Stimulated activated CD4-positive, alpha-beta T cell treated with anti-CD3 and anti-CD28 coated beads, Interleukin-1b, Interleukin-23, amount 100 ng/mL, for 48 hours (primary cell): ENCODE measurements at regions not wholly inside any gene's neighbourhood (a gene's known extent, or its start where the extent isn't known, plus 50 kb on each side); places are given as distances from the start of the nearest gene placed in this dataset.
A peak's percentile ranks its signal among the peaks of the same experiment; 100 is the strongest.

Experiments used
- DNase-seq: peaks from one replicate; pipeline ENCODE4 v3.0.0-alpha.2; 2020

DNA sequence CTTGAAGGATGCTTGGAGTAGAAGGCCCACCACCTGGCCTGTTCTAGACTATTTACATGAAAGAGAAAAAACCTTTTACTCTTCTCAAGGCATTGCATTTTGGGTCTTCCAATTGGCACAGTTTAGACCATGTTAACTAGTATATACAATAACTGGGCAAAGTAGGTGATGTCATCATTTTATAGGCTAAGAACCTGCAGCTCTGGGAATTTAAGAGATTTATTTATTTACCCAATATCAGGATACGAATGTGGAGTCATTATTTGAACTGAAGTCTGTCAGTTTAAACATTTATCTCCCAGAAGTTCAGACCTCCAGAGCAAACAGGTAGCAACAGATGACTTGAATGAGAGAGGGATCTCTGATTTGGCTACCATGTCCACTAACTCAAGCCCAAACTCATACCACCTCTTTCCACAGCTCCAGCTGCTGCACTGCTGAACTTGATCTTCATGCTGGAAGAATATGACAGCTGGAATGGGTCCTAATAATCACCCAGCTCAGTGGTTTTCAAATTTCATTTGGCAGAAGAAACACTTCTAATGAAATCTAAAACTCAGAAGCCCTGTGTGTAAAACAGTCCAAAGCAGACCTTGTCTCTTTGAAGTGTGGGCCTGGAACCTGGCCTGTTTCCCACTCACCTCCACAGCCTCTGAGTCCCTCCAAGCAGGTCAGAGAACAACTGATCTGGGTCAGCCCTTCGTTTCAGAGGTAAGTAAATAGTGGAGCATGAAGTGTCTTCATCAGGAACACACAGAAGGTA is 179.2 kb downstream of the EMP1 start:
- DNase-seq, result no peak

DNA sequence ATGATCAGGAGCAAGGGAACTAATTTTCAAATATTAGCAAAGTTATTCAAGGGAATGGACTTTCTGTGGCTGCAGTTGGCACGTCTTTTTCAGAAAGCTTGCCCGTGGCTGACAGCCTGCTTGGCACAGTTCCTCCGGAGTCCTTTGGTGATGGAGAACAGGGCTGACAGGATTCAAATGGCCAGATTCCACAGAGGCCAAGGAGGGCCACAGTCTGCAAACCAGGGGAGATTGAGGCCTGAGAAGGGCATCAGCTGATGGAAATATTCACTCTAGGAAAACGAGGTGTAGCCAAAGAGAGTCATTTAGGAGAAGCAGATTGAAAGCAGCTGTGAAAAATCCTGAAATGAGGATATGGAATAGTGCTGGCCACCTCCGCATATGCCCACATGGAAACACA is 178.3 kb downstream of the EMP1 start:
- DNase-seq, result no peak

DNA sequence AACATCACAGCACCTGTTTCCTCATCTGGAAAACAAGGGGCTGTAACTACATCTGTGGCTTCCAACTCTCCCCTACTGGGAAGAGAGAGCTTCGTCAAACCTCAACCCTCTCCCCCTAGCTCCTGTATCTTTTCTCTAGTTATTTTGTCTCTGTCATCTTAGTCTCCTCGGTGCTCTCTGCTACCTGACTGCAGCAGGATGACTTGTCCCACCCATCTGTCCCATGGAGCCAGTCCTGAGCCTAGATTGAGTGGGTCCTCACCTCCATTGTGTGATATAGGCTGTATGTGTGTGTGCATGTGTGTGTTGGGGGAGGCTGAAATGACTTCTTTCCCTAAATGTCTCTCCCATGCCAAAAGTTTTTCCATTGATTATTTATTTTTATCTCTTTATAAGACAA is 177.3 kb downstream of the EMP1 start:
- DNase-seq, result no peak

DNA sequence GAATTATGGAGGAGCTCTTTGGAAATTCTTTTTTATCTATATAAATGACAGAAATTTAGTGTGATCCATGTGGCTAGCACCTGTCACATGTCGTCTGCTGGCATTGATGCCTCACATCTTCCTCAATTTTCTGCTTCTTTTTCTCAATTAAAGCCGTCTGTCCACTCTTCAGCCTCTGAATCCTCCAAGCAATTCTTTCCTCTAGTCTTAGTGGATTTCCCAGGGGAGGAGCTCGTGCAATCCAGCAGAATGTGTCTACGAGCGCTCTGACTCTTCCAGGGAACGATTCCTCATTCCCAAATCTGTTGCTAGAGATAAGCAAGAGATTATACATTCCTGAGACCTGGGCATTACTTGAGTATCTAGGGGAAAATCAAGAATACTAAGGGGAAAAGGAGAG is 176.6 kb downstream of the EMP1 start:
- no peak for DNase-seq

DNA sequence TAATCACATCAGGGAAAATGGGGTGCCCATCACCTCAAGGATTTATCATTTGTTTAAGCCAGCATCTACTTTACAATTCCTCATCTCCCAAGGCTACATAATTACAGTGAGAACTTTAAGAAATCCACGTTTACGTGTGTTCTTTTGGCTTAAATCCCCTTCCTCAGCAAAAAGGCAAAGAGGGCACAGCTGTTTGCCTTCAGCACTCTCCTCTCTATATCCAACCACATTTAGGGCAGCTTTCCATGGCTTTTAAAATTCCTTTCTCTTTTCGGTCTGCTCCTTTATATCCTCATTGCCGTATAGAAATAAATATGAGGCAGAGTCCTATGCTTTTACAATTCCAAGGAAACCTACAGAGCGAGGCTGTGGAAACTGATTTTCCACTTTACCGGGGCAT is 175.9 kb downstream of the EMP1 start:
- no peak for DNase-seq

DNA sequence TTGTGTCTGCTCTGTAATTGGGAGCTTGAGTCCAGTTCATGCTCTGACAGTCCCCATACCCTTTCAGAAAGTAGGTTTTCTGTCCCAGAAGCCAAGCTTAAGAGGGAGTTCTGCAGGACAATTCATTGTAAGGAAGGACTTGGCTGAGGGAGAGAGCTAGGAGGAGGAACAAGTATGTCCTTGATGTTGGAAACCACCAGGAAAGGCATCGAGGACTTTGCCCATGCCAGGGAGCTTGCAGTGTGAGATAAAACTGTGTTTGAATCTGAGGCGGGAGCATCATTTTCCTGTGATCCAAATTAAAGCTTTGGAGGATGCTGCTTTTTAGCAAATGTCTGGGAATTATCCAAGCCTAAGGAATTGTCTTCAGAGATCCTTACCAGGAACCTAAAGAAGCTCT is 175.3 kb downstream of the EMP1 start:
- no peak for DNase-seq

DNA sequence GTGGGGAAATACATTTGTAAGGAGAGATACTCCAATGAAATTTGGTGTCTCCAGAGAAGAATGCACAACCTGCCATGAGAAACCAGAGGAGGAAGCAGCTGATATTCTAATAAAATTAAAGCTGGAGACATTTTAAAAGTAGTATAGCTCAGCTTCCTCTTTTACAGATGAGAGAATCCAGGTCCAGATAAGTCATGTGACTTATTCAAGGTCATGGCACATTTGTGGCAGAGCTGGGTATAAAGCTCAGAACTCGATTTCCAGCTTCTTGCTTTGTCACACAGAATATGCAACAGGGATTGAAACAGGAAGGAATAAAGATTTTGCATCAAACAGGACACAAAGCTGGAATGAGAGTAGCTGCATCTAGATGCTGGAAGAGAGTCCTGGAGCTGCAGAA is 174.8 kb downstream of the EMP1 start:
- no peak for DNase-seq

DNA sequence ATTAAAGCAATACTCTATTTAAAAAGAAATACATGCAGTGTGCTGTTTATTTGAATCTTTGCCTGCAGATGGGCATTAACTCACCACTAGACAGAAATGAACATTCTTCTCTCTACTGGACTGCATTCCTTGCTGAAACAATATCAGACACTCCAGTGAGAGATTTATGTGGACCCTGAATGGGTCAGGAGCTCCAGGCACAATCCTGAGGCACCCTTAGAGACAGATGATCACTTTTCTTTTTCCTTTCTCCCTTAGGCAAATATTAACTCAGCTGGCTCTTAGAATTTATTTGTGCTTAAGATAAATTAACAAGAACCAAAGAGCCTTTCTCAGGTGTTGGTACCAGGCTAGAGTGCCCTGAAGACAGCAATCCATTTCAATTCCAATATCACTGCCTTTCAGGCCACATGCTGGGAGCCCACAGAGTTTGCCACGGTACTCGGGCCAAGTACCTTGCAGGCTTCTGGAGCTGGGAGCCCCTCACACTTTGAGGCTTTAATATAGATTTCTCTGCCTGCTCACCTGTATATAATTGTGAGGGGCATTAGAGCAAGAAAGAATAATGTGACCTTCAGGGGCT is 173.0 kb downstream of the EMP1 start:
- no peak for DNase-seq

DNA sequence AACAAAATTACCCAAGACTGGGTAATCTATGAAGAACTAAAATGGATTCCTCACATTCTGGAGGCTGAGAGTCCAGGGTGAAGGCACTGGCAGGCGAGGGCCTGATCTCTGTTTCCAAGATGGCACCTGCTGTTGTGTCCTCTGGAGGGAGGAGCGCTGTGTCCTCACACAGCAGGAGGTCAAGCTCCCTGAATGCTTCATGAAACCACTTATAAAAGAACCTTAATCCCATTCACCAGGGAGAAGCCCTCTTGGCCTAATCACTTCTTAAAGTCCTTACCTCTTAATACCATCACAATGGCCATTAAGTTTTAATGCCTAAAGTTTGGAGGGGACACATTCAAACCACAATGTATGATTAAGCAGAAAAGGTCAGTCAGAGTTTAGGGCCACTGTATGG is 172.4 kb downstream of the EMP1 start:
- DNase-seq, result no peak

DNA sequence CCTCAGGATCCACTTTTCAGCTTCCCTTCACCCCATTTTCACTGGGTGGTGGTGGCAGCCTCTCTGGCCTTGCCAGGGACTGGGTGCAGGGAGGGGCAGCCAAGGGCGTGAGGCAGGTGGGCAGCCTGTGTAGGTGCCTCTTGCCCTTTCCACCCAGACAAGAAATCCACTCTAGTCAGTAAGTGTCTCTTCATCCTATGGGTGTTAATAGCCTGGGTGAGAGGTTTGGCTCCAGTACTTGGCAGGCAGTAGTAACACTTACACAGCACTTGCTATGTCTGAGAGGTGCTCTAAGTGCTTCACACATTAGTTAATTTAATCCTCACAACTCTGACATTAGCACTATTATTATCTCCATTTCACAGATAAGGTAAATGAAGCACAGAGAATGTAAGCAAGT is 171.9 kb downstream of the EMP1 start:
- no peak for DNase-seq

DNA sequence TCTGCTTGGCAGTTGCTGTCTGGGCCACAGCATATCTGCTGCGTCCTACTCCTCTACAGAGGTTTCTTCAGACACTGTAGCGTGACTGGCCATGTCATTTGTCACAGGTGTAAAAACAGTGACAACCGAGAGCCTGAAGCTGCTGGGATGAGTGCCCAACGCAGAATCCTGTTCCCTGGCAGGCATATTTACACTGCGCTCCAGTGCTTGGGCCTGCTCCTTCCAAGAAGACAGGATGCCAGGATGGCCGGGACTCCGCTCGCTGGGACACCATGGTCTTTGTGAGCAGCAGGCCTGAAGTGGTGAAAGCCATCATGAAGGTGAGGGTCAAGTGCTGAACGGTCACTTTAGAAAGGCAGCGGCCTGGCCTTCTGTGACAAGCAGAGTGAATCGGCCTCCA is 171.4 kb downstream of the EMP1 start:
- no peak for DNase-seq

DNA sequence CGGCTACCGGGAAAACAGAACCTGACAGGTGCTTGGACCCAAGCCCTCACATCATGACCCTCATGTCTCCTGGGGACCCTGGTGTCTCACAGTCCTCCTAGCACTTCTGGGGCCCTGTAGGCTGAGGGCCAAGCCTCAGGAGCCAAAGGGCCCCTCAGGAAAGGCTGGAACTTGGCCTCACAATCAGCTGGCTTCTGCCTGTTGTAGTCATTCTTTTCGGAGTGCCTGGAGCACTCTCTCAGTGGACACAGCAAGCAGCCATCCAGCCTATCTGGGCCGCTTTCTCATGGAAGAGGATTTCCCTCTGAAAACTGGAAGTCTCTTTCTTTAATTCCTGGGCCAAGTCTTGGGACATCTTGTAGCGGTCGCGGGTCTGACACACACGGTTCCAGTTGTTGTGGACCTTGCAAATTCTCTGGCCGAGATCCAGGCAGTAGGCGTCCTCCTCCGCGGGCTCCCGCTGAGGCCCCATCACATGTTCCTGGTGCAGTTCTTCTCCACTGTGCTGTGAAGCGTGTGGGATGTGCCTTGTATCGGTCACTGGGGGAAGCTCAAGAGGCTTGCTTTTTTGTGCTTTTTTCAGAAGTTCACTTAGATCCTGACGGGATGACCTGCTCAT is 169.3 kb downstream of the EMP1 start:
- DNase-seq, result no peak

DNA sequence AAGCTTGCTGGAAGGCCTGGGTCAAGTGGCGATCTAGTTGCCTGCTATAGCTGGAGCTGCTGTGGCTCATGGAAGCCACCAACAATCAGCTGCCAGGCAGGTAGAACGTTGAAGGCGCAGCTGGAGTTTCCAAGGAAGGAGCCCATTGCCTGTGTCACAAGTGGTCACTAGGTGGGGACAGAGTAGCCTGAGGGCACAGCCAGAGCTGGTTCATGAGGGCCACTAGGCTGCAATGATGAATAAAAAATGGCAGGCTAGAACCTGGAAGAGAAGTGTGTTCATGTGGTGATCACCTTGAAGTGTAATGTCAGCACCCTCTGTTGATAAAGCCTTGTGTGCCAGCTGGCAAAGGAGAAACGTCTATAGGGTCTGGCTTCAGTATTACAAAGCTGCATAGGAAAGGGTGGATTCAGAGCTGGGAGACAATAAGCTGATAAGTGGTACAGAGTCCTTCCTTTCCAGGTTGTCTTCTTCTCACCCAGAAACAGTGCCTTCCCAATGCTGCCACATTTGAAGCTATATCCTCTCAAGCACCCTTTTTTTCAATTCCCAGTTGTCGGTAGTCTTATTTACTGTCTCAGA is 165.8 kb downstream of the EMP1 start:
- DNase-seq, result peak; percentile 66

DNA sequence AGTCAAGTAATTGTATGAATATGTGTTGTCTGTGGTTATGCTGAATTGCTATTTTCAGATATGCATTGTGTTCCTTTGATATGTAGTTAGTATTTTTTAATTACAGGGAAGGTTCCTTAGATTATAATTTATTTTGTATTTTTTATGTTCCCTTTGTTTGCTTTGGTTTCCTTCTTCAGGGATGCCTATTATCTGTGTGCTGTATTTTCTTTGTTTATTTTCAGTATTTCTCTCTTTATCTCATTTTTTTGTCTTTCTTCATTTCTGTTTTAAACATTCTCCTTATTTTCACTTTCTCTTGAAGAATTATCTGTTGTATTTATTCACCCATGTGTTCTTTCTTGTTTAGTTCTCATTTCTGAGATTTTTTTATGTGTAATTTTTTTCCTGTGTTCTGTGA is 163.1 kb downstream of the EMP1 start:
- DNase-seq, result no peak

DNA sequence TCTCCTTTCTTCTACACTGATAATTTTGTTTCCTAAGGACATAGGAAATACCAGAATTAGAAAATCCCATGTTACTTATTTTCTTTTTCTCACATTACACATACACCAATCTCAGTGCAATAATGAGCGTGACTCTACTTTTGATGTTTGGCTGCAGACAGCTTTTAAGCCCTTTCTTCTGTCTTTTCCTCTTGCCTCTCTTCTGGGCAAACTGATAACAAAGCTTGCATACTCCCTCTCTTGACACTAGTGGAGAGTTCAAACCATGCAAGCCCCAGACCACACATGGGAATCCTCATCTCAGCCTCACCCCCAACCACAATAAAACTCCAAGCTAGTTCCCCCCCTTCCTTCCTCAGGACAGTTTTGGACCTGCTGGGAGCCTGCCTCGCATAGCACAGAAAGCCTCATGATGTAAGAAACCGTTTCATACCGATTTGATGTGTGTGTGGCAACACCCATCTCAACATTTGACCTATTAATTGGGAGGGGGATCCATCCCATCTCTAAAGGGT is 161.9 kb downstream of the EMP1 start:
- no peak for DNase-seq

DNA sequence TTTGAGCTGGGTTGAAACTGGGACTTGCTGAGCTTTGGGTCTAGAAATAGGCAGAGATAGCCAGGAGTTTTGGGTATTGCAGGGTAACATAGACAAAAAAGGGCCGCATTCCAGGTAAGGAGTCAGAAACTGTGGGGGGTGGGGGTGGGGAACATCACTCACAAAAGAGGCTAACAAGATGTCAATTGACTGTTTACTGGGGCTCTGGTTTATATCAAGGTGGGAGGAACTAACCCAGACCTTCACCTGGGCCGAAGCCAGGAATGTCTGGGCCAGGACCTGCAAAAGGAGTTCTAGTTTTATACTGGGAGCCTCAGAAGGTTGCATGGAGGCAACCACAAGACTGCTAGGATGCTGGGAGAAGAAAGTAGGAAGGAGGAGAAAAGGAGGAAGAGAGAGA is 154.4 kb downstream of the EMP1 start:
- DNase-seq, result no peak

DNA sequence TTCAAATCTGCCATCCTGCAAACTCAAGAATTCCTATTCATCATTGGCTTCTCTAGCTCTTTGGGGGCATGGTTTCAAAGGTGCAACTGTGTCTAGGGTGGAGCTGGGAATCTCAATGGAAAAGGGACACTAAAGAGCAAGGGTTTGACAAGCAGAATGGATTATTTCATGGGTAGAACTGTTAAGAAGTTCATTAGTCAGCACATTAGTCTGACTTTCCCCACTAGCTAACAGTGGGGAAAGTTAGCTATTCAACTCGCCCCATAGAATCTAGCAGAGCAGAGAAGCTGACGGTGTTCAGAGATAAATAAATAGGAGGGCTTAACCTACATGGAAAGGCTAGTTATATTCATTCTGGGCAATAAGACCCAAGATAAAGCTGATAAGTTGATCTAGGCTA is 153.9 kb downstream of the EMP1 start:
- DNase-seq, result no peak

DNA sequence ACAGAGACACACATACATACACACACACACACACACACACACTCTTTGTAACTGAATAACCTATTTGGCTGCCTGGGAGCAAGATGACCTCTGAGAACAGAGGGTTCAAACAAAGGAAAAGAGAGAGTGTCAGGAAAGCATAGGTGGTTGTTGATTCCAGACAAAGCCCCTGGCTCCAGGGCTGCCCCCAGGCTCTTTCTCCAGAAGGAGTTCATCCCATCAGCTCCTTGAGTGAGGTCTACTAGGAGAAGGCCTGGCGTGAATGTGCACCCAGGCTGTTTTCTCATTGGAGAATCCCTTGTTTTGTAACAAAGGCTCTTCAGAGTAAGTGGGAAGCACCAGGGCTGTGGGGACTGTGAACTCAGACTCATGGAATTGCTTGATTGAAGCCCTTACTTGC is 151.9 kb downstream of the EMP1 start:
- DNase-seq, result no peak

DNA sequence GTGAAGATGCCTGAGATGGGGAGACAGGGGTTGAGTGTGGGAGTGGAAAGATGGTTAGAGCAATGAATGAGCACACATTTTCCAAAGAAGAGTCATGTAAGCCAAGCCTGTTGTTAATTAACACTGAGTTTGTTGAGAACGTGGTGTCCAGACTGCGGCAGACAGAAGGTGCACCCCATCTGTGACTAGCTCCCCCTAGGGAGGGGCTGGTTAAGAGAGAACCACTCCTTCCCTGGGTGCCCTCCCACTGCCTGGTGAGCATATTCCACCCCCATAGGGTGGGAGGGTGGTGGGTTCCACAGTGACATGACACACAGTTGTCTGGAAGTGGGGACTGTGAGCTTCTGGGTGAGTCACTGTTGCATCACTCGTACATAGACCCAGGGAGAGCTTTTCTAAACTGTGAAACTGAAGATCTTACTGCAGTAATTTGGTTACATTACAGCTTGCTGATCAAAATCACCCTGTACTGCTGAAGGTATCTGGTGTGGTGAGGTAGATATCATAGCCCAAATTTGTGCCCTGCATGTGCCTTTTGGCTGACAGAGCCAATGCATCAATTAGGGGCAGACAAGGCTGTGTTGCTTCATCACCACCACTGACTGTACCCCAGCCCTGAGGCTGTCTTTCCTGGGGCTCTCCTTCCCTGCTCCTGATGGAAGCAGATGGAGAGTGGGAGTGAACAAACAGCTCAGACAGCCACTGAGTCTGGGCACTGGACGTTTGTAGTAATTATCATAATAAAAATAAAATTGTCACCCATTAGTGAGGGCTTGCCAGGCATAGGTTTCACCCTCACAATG is 150.9 kb downstream of the EMP1 start:
- DNase-seq, result peak; percentile 84

DNA sequence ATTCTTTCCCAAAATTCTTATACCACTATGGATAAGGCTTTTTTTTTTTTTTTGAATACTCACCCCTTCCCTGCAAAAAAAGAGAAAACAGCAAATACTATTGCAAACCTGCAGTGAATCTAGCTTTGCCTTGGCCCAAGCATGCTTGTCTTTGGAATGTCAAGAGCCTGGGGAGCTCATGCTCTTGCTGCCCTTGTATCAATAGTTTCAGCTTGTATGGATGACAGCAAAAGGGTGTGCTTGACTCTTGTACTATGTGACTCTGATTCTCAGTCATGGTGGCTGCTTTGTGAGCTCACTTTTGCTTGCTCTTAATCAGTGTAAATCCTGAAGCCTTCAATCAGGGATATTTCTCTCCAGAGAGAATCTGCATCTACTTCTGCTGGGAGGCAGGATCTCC is 149.2 kb downstream of the EMP1 start:
- DNase-seq, result no peak

DNA sequence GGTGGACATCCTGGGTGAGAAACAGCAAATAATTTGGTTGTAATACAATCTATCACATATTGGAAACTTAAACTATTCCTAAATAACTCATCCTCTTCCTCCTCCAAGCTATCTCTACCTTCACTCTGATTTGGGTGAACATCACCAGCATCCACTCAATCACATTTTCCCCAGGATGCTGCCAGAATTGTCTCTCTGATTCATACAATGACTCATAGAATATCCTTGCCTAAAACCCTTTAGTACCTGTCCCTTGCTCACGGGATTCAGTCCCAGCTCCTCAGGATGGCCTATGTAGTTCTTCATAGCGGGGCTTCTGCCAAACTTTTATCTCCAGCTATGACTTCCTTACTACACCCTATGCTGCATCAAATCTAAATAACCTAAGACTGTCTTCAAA is 146.8 kb downstream of the EMP1 start:
- DNase-seq, result no peak

DNA sequence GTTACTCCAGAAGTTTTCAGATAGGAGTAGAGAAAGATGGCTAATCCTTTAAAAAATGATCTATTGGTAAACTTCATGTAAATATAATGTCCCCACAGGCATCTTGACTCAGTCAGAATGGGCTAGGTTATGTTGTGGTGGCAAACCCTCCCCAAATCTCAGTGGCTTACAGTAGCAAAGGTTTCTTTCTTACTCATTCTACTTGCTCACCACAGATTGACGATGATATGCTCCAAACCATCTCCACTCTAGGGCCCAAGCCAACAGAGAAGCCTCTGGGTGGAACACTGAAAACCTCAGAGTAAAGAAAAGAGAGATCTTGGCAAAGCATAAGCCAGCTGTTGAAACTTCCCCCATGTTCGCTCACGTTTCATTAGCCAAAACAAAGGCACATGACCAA is 146.4 kb downstream of the EMP1 start:
- peak; percentile 50 for DNase-seq

DNA sequence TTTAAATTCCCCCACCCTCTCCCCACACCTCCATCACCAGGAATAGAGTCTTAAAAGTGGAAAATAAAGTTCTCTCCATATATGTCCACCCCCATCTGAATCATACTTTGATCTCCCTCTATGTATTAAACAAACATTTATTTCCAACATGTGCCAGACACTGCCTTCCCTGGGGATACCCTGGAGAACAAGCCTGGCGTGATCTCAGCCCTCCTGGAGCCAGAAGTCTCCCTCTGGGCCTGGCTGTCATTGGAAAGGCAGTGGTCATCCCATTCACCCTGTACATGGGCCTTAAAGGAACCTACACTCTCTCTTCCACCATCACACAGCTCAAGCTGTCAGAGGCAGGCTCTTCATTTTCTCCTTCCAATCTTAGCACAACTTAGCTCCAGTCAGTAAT is 143.6 kb downstream of the EMP1 start:
- no peak for DNase-seq
